ENCODE measurements at regions not wholly inside any gene's neighbourhood (a gene's known extent, or its start where the extent isn't known, plus 50 kb on each side); places are given as distances from the start of the nearest gene placed in this dataset.

- TF ChIP-seq, protein P1, sequence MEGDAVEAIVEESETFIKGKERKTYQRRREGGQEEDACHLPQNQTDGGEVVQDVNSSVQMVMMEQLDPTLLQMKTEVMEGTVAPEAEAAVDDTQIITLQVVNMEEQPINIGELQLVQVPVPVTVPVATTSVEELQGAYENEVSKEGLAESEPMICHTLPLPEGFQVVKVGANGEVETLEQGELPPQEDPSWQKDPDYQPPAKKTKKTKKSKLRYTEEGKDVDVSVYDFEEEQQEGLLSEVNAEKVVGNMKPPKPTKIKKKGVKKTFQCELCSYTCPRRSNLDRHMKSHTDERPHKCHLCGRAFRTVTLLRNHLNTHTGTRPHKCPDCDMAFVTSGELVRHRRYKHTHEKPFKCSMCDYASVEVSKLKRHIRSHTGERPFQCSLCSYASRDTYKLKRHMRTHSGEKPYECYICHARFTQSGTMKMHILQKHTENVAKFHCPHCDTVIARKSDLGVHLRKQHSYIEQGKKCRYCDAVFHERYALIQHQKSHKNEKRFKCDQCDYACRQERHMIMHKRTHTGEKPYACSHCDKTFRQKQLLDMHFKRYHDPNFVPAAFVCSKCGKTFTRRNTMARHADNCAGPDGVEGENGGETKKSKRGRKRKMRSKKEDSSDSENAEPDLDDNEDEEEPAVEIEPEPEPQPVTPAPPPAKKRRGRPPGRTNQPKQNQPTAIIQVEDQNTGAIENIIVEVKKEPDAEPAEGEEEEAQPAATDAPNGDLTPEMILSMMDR (IDR thresholded peaks at IDR 0.05; ENCODE audit: borderline replicate concordance, extremely low read depth, low read length, poor library complexity, severe bottlenecking) = no peak
- no peak for TF ChIP-seq EZH2 (IDR thresholded peaks at IDR 0.05; ENCODE audit: borderline replicate concordance, low read depth, low read length, severe bottlenecking)
Observed at GRCh38 chr1:227453631-227454355, 109.6 kb upstream of the ZNF678 start.

Data from DND-41 (cell line).